Gastrocnemius medialis (tissue), 4 donors: ENCODE measurements at regions not wholly inside any gene's neighbourhood (a gene's known extent, or its start where the extent isn't known, plus 50 kb on each side); places are given as distances from the start of the nearest gene placed in this dataset.

ENCODE experiments used
- CTCF ChIP-seq, 5 experiments: fragments of 450-650 bp in 3 of 5; fragments of 200-600 bp in 2 of 5; sonication (generic) in 2 of 5; IDR thresholded peaks in 4 of 5; conservative IDR thresholded peaks in 1 of 5; 1 replicate in 4 of 5; 2 replicates in 1 of 5; pipeline ENCODE4 v1.5.1; 2016 to 2019; ENCODE audit warnings: antibody characterized with exemption in 5 of 5, mild to moderate bottlenecking in 3 of 5, moderate library complexity in 3 of 5
- POLR2A ChIP-seq, 2 donors: fragments of 450-650 bp; IDR thresholded peaks; one replicate each; pipeline ENCODE4 v1.6.1; 2017; ENCODE audit warnings: antibody characterized with exemption in 2 of 2, mild to moderate bottlenecking in 2 of 2, moderate library complexity in 2 of 2

GRCh38 chr3:67127254-67127653 is 129.1 kb downstream of the KBTBD8 start:
- TF ChIP-seq POLR2A (IDR thresholded peaks at IDR 0.05): no peak
- TF ChIP-seq CTCF (IDR thresholded peaks at IDR 0.05 in 4 of 5, conservative IDR thresholded peaks at IDR 0.05 in 1 of 5): no peak
